HG02678 (cell line): ENCODE measurements at regions not wholly inside any gene's neighbourhood (a gene's known extent, or its start where the extent isn't known, plus 50 kb on each side); places are given as distances from the start of the nearest gene placed in this dataset.

ENCODE experiments used
- ATAC-seq: cut with Tn5 transposase; IDR thresholded peaks from one replicate; pipeline ENCODE4 v1.9.1; 2021; ENCODE audit warnings: mild to moderate bottlenecking, moderate library complexity; ENCODE audit not compliant: unreplicated experiment

GRCh38 chr10:78910886-78911285 is 157.9 kb upstream of the ZMIZ1 start:
- ATAC-seq: no peak

GRCh38 chr10:78911533-78912340 is 157.0 kb upstream of the ZMIZ1 start:
- ATAC-seq: no peak

DNA sequence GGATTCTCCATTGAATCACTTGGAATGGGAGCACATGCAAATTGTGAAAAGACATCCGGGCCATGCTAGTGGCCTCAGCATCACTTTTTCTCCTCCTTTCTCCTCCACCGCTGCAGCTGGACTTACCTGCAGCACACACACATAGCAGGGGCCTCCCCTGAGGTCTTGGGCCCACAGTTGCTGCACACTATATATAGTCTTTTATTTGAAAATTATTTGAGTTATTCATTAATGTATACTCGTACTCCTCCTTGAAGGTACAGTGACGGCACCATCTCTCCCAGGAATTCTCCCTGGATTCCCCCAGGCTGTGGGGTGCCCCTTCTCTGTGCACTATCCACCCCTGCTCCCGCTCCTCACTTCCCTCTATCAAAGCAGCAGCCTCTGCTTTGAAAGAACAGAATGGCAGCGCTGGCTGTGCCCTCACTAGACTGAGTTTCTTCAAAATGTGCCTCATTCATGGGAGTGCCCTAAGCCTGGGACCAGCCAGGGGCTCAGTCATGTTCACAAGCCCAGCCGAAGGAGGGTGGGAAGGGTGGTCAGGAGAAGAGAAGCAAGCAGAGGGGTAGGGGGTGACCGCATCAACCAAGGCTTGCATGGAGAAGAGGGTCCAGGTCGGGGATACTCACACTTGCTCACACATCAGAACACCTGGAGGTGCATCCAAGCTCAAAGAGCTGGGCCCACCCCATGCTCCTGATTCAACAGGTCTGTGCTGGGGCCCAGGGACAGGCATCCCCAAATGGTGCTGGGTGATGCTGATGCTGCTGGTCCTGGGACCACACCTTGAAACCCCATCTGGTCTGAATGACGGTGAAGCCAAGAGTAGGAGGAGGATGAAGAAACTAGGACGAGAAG is 156.2 kb upstream of the ZMIZ1 start:
- ATAC-seq: no peak

GRCh38 chr10:78913219-78914059 is 155.3 kb upstream of the ZMIZ1 start:
- no peak for ATAC-seq

DNA sequence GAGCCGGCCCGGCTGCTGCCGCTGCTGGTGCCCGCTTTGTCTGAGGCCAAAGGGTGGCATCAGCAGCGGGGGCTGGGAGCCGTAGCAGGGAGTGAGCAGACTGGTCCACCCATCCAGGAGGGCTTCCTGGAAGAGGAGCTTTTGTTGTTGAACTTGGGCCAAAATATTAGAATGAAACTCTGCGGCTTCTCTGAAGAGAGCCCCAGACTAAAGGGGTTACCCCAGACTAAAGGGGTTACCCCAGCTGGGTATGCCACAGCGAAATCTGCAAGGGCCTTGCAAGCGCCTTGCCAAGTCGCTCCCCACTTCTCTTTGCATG is 154.7 kb upstream of the ZMIZ1 start:
- ATAC-seq: no peak

- ATAC-seq: no peak
Measured at GRCh38 chr10:78914502-78915189, 154.1 kb upstream of the ZMIZ1 start.

DNA sequence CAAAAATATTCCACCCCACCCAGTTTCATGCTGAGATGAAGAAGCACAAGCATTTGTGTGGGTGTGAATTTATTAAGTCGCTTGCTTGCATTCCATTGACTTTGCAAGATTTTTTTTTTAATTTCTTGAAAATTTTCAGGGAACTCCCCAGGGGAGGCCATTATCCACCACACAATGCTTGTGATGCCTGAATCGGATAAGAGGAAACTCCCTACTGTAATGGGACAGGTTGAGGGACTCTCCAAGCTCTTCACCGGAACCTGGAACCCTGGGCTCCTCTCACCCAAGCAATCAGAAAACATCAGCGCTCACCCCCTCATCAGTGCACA is 153.6 kb upstream of the ZMIZ1 start:
- no peak for ATAC-seq

DNA sequence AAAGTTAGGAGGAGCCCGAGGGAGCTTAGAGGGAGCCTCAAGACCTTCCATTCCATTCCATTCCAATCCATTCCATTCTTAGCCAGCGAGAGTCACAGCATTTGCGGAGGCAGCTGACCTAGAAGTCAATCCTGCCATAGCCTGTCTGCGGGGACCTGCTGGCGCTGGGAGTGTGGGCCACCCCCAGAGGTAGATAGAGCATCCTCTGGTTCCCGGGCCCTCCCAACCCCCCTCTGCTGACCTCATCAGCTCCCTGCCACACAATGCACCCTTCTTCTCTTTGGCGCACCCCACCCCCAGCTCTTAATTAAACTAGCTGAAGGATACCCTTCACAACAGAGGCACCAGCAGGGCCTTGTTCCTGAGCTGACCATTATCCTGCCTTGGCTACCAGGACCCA is 152.5 kb upstream of the ZMIZ1 start:
- no peak for ATAC-seq

DNA sequence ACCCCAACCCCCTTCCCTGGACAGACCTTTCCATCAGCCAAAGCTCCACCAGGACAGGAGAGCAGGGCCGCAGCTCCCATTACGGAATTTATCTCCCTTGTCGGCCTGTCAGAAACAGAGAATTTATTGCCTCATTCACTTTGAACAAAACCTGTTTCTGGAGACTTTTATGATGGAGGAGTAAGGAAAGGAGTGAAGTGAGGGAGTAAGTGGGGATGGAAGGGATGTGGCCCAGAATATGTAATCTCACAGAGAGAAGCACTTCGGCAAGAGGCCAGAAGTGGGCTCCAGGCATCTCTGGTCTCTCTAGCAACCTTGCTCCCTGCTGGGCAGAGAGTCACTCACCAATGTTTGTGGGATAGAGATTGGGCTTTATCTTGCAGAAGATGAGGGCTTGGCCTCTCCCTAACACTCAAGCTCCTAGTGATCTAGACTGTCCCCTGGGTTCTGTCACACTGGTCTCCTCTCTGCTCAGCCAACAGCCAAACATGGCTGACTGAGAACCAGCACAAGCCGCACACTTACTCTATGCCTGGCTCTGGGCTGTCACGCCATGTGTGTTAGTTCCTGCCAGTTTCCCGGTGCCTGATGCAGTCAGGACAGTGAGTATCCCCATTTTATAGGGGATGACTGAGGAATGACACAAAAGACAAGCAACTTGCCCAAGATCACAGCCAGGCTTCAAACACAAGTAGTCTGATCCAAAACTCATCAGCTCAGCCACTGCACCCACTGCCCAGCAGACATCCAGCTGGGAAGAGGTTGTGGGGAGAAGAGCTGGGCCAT is 149.4 kb upstream of the ZMIZ1 start:
- ATAC-seq: no peak

GRCh38 chr10:78920011-78920410 is 148.8 kb upstream of the ZMIZ1 start:
- ATAC-seq: no peak

DNA sequence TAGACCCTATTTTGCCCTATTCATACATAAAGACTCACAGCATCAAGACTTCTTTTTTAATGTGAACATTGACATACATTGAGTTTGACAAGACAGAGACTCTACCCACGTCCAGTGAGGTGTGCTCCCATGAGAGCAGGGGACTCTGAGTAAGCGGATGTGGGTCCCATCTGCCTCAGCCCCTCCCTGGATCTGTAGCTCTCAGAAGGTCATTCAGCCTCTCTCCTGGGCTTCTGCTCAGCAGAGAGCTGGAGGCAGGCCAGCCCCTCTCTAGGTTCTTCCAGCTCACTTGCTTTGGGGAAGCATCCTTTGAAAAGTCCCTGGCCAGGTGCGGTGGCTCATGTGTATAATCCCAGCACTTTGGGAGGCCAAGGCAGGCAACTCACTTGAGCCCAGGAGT is 146.9 kb upstream of the ZMIZ1 start:
- no peak for ATAC-seq

DNA sequence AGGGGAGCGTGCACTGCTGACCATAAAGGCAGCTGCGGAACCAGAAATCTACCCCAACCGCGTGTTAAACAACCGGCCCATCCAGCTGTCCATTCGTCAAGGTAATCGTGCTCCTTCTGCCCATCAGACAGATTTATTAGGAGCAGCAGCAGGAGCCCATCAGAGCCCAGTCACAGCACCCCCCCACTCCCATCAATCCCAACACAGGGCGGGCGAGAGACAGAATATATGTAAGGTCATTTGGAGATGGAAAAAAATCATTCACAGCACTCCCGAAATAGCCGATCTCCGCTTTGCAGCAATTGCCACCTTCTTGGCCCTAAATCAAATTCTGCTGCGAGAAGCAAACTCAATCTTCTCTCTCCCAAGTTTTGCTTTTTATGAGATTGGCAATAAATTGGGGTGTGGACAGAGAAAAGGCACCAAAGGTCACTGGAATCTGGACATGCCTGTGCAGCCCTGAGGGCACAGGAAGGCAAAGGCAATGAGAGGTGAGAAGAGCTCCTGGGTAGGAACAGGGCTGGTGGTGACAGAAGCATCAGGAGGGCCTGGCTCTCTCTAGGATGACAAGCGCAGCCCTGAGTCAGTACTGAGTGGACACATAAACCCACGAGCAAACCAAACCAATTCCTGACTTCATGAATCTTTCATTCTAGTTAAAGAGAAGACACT is 145.0 kb upstream of the ZMIZ1 start:
- ATAC-seq: no peak

- no peak for ATAC-seq
Measured at GRCh38 chr10:78924319-78925003, 144.3 kb upstream of the ZMIZ1 start.

DNA sequence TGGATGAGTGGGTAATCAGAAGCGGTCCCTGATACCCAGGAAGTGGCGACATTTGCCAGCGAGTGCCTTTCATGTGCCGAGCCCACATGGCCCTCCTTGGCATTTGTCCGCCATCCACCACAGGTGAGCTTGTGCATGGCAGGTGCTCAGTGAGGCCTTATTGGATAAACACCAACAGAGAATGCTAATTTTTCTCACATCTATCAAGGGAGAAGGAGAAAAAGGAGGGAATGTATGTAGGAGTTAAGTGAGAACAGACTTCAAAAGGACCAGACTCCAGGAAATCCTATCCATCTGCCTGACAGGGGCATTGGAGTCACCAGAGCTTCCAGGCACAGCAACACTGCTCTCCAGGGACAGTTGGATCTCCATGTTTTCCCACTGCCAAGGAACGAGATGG is 143.5 kb upstream of the ZMIZ1 start:
- ATAC-seq: no peak

- ATAC-seq: no peak
Measured at GRCh38 chr10:78925800-78926319, 142.9 kb upstream of the ZMIZ1 start.

GRCh38 chr10:78927257-78927995 is 141.3 kb upstream of the ZMIZ1 start:
- no peak for ATAC-seq

GRCh38 chr10:78928330-78928729 is 140.4 kb upstream of the ZMIZ1 start:
- no peak for ATAC-seq

DNA sequence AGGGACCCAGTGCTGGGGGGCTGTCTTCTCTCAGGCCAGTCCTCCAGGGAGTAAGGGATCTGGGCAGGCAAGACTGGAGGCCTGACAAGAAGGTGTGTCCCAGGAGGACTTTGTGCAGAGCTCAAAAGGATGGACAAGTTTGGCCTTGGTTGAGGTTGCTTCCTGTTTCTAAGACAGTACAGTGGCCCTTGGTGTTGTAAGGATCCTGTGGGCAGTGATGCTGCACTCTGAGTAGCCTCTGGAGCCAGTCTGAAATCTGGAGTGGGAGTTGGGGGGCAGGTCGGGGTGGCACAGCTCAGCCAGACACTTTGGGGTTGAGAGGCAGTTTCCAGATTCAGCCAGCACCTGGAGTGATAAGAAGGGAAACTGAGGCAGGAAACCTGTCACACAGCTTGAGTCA is 139.2 kb upstream of the ZMIZ1 start:
- ATAC-seq: no peak
